PC-3 (cell line): ENCODE measurements at regions not wholly inside any gene's neighbourhood (a gene's known extent, or its start where the extent isn't known, plus 50 kb on each side); places are given as distances from the start of the nearest gene placed in this dataset.

ENCODE experiments used
- ATAC-seq: fragments of 200-7000 bp; cut with Tn5 transposase; 2 replicates; pipeline ENCODE4 v1.9.1; 2020; ENCODE audit warnings: mild to moderate bottlenecking, moderate library complexity
- BruUV-seq: library from RNA; stranded (reverse); fragments of 400-500 nt; replicated peaks from 2 replicates; lab custom pipeline; 2021; lab: Mats Ljungman, UMichigan
- CTCF ChIA-PET: fragments of 300-600 bp; sonication (Branson Sonifier 250); formaldehyde crosslinking; loops from one replicate; lab custom pipeline; 2022; ENCODE audit warnings: antibody characterized with exemption; lab: Charles Lee
- POLR2A ChIA-PET: fragments of 300-600 bp; sonication (Branson Sonifier 250); formaldehyde crosslinking; loops from one replicate; lab custom pipeline; 2022; ENCODE audit warnings: antibody characterized with exemption; ENCODE audit not compliant: unreplicated experiment; lab: Charles Lee
- DNase-seq: peaks from one replicate; pipeline ENCODE4 v3.0.0-alpha.2; 2015
- H2AFZ ChIP-seq: fragments of 300-600 bp; sonication (generic); 2 replicates; pipeline ENCODE4 v1.6.0; 2016; ENCODE audit warnings: antibody characterized with exemption, low read length
- H3F3A ChIP-seq: fragments of 300-600 bp; sonication (generic); one replicate; pipeline ENCODE4 v1.6.0; 2017; ENCODE audit warnings: antibody characterized with exemption, low read length, control low read depth, mild to moderate bottlenecking; ENCODE audit not compliant: unreplicated experiment
- H3K27ac ChIP-seq: fragments of 300-600 bp; sonication (generic); 2 replicates; pipeline ENCODE4 v1.5.1; 2016; ENCODE audit warnings: mild to moderate bottlenecking, low read length
- H3K27me3 ChIP-seq: fragments of 300-600 bp; sonication (generic); 2 replicates; pipeline ENCODE4 v1.6.1; 2016; ENCODE audit warnings: low read length, mixed read lengths
- H3K36me3 ChIP-seq: fragments of 300-600 bp; sonication (generic); 2 replicates; pipeline ENCODE4 v1.6.1; 2016; ENCODE audit warnings: low read depth, mixed run types, low read length, mixed read lengths
- H3K4me1 ChIP-seq: fragments of 300-600 bp; sonication (generic); 2 replicates; pipeline ENCODE4 v1.5.1; 2016; ENCODE audit warnings: low read length; ENCODE audit not compliant: insufficient read depth
- H3K4me2 ChIP-seq: fragments of 300-600 bp; sonication (generic); 2 replicates; pipeline ENCODE4 v1.6.0; 2016; ENCODE audit warnings: low read length
- H3K4me3 ChIP-seq: fragments of 300-600 bp; sonication (generic); 2 replicates; pipeline ENCODE4 v1.5.1; 2016; ENCODE audit warnings: mild to moderate bottlenecking, low read length, mixed read lengths
- H3K79me2 ChIP-seq: fragments of 300-600 bp; sonication (generic); 2 replicates; pipeline ENCODE4 v1.6.1; 2017; ENCODE audit warnings: low read length, mixed read lengths
- H3K9ac ChIP-seq: fragments of 300-600 bp; sonication (generic); 2 replicates; pipeline ENCODE4 v1.6.0; 2016; ENCODE audit warnings: mild to moderate bottlenecking, low read length
- H3K9me2 ChIP-seq: fragments of 300-600 bp; sonication (generic); replicated peaks from 2 replicates; pipeline ENCODE4 v1.6.1; 2016; ENCODE audit warnings: mixed run types, low read length, mixed read lengths
- H3K9me3 ChIP-seq: fragments of 300-600 bp; sonication (generic); 2 replicates; pipeline ENCODE4 v1.6.1; 2016; ENCODE audit warnings: low read length, mixed read lengths
- H4K20me1 ChIP-seq: fragments of 300-600 bp; sonication (generic); 2 replicates; pipeline ENCODE4 v1.6.1; 2016; ENCODE audit warnings: low read length, mixed read lengths
- CTCF ChIP-seq: fragments of 300-600 bp; sonication (generic); conservative IDR thresholded peaks from 2 replicates; pipeline ENCODE4 v1.5.1; 2017; ENCODE audit warnings: antibody characterized with exemption, low read depth, mild to moderate bottlenecking, low read length
- EZH2 ChIP-seq: fragments of 300-600 bp; sonication (generic); IDR thresholded peaks from one replicate; pipeline ENCODE4 v1.6.1; 2017; ENCODE audit warnings: antibody characterized with exemption, mild to moderate bottlenecking, low read length; ENCODE audit not compliant: unreplicated experiment
- EZH2phosphoT487 ChIP-seq: fragments of 300-600 bp; sonication (generic); IDR thresholded peaks from 2 replicates; pipeline ENCODE4 v1.6.1; 2018; ENCODE audit warnings: mild to moderate bottlenecking, antibody characterized with exemption, low read length, borderline replicate concordance
- intact Hi-C: fragments of 100-400 bp; cut with micrococcal nuclease; formaldehyde crosslinking; loops from 2 replicates; pipeline ENCODE4 v1.9.0; 2023

- Histone ChIP-seq H3F3A (no peaks in the 10 kb centered on the region), H3K9me3 (peaks cover 24% of the 10 kb centered on the region), H3K27me3 (no peaks in the 10 kb centered on the region), H2AFZ (no peak overlapping the region), H3K4me1 (no peaks in the 10 kb centered on the region), H3K36me3 (no peaks in the 10 kb centered on the region), H3K27ac (no peak overlapping the region), H3K9me2 (no peaks in the 10 kb centered on the region), H3K4me2 (no peak overlapping the region), H4K20me1 (no peaks in the 10 kb centered on the region), H3K4me3 (no peak overlapping the region), H3K9ac (no peak overlapping the region), H3K79me2 (no peaks in the 10 kb centered on the region)
- intact Hi-C loops: no loop called here
- ChIA-PET CTCF (no interaction called here), POLR2A (no interaction called here)
- DNase-seq (no peak), ATAC-seq (no peak)
- no peak for TF ChIP-seq CTCF
- TF ChIP-seq EZH2: no peak
- TF ChIP-seq EZH2phosphoT487: no peak
- BruUV-seq: no TSS peak
Measured at GRCh38 chr2:118521272-118521671, 326.2 kb downstream of the EN1 start.

GRCh38 chr2:118520246-118520645, 327.2 kb downstream of the EN1 start:
- Histone ChIP-seq H3K9me2 (no peaks in the 10 kb centered on the region), H2AFZ (no peak overlapping the region), H3K36me3 (no peaks in the 10 kb centered on the region), H3K4me2 (no peak overlapping the region), H3K4me3 (no peak overlapping the region), H4K20me1 (no peaks in the 10 kb centered on the region), H3K9ac (no peak overlapping the region), H3K9me3 (peaks cover 24% of the 10 kb centered on the region), H3K27me3 (no peaks in the 10 kb centered on the region), H3K27ac (no peak overlapping the region), H3K4me1 (no peaks in the 10 kb centered on the region), H3F3A (no peaks in the 10 kb centered on the region), H3K79me2 (no peaks in the 10 kb centered on the region)
- ATAC-seq (no peak), DNase-seq (no peak)
- TF ChIP-seq CTCF: no peak
- no peak for TF ChIP-seq EZH2phosphoT487
- no peak for TF ChIP-seq EZH2
- CTCF ChIA-PET: interaction anchor here (0.5 kb wide), 1 partner anchor 19 kb away, joined by 6 read pairs; no protein-coding TSS in a partner anchor
- POLR2A ChIA-PET: no interaction called here
- intact Hi-C loops: no loop called here
- no TSS peak for BruUV-seq

GRCh38 chr2:118519511-118519910, 327.9 kb downstream of the EN1 start:
- ATAC-seq: no peak
- no peak overlapping the region for H3K9ac ChIP-seq
- CTCF ChIA-PET: interaction anchor here (0.5 to 0.6 kb wide), 2 partner anchors 20 to 125 kb away, joined by 4 to 6 read pairs; no protein-coding TSS in a partner anchor

More at GRCh38 chr2:118519511-118519910, 327.9 kb downstream of the EN1 start:
- BruUV-seq: no TSS peak
- TF ChIP-seq EZH2phosphoT487 (no peak), EZH2 (no peak), CTCF (no peak)
- no peak overlapping the region for H3K4me3 ChIP-seq
- H3K79me2 ChIP-seq: no peaks in the 10 kb centered on the region
- DNase-seq: no peak
- H3K36me3 ChIP-seq: no peaks in the 10 kb centered on the region
- peaks cover 29% of the 10 kb centered on the region for H3K9me3 ChIP-seq
- H3K27me3 ChIP-seq: no peaks in the 10 kb centered on the region
- POLR2A ChIA-PET: no interaction called here
- no peak overlapping the region for H3K4me2 ChIP-seq
- H3K9me2 ChIP-seq: no peaks in the 10 kb centered on the region
- no peak overlapping the region for H2AFZ ChIP-seq
- no peaks in the 10 kb centered on the region for H3F3A ChIP-seq
- H3K27ac ChIP-seq: no peak overlapping the region
- intact Hi-C loops: no loop called here
- H4K20me1 ChIP-seq: no peaks in the 10 kb centered on the region
- H3K4me1 ChIP-seq: no peaks in the 10 kb centered on the region
